ENCODE measurements at regions not wholly inside any gene's neighbourhood (a gene's known extent, or its start where the extent isn't known, plus 50 kb on each side); places are given as distances from the start of the nearest gene placed in this dataset.

DNA sequence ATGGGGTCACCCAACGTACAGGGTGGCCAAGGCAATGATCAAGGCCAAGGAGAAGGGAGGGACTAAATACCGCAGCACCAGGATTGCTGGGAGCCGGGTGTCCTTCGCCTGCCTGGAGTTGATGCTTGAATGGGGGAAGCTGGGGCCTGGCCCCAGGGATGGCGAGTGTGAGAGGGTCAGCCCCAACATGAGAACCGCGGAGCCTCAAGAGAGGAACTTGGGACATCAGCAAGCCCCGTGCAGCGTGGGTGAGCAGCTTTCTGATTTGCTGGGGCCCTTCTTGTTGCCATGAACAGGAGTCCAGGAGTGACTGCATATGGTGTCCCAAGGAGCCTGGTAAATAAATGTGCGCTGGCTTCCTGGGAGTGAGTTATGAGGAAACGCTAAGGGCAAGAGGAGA is 72.8 kb upstream of the PITRM1 start:
- H3K4me3 ChIP-seq (ENCODE audit: low read depth, low read length), result no peak overlapping the region
- TF ChIP-seq, protein P1, sequence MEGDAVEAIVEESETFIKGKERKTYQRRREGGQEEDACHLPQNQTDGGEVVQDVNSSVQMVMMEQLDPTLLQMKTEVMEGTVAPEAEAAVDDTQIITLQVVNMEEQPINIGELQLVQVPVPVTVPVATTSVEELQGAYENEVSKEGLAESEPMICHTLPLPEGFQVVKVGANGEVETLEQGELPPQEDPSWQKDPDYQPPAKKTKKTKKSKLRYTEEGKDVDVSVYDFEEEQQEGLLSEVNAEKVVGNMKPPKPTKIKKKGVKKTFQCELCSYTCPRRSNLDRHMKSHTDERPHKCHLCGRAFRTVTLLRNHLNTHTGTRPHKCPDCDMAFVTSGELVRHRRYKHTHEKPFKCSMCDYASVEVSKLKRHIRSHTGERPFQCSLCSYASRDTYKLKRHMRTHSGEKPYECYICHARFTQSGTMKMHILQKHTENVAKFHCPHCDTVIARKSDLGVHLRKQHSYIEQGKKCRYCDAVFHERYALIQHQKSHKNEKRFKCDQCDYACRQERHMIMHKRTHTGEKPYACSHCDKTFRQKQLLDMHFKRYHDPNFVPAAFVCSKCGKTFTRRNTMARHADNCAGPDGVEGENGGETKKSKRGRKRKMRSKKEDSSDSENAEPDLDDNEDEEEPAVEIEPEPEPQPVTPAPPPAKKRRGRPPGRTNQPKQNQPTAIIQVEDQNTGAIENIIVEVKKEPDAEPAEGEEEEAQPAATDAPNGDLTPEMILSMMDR (IDR thresholded peaks at IDR 0.05; ENCODE audit: insufficient read depth, low read depth, low read length), result no peak
- DNase-seq (ENCODE audit: low read depth), result no peak

DNA sequence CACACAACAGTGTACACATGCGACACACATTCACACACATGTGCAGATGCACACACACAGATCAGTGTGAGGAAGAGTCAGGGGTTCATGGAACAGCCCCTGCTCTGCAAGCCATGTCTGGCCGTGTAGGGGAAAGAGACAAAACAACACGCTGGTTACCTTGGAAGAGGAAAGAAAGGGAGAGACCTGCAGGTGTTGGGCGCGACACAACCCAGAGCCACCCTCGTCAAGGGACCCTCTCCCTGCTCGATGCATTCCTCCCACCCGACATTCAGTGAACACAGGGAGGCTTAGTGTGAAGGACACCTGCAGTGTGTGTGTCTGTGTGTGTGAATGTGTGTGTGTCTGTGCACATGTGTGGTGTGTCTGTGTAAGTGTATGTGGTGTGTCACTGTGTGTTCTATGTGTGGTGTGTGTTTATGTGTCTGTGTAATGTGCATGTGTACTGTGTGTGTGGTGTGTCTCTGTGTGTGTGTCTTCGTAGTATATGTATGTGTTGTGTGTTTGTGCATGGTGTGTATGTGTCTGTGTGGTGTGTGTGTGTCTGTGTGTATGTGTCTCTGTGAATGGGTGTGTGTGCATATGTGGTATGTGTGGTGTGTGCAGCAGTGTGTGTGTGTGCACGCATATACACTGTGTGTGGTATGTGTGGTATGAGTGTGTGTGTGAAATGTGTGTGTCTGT is 69.5 kb upstream of the PITRM1 start:
- H3K4me3 ChIP-seq (ENCODE audit: low read depth, low read length), result no peak overlapping the region
- TF ChIP-seq, protein P1 (IDR thresholded peaks at IDR 0.05; ENCODE audit: insufficient read depth, low read depth, low read length), result no peak
- DNase-seq (ENCODE audit: low read depth), result no peak

DNA sequence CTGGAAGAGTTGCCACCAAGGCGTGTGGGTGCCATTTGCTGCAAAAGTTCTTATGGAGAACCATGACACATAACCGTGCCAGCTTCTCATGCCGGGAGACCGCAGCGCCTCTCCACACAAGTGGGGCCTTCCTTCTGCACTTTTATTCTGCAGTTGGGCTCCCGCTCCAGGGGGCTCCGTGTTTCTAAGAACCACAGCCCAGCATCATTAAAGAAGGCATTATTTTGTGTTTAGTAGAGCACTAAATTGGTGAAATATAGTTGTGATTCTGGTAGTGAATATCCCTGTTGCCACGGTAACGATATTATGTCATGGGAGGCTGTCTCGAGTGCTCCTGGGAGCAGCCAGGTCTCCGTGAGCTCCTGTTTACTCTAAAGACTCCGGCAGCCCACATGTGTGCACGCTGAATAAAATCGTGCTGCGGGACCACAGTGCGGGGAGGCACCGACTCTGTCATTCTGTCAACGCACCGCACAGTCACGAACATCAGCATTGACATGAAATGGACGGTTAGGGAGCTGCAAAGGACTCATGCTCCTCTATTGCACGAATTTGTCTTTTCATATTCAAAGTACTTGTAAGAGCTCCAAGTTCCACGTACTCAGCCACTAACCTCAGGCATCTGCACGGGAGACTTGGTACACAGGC is 68.8 kb upstream of the PITRM1 start:
- TF ChIP-seq, protein P1 (IDR thresholded peaks at IDR 0.05; ENCODE audit: insufficient read depth, low read depth, low read length), result no peak
- H3K4me3 ChIP-seq (ENCODE audit: low read depth, low read length), result no peak overlapping the region
- DNase-seq (ENCODE audit: low read depth), result no peak

DNA sequence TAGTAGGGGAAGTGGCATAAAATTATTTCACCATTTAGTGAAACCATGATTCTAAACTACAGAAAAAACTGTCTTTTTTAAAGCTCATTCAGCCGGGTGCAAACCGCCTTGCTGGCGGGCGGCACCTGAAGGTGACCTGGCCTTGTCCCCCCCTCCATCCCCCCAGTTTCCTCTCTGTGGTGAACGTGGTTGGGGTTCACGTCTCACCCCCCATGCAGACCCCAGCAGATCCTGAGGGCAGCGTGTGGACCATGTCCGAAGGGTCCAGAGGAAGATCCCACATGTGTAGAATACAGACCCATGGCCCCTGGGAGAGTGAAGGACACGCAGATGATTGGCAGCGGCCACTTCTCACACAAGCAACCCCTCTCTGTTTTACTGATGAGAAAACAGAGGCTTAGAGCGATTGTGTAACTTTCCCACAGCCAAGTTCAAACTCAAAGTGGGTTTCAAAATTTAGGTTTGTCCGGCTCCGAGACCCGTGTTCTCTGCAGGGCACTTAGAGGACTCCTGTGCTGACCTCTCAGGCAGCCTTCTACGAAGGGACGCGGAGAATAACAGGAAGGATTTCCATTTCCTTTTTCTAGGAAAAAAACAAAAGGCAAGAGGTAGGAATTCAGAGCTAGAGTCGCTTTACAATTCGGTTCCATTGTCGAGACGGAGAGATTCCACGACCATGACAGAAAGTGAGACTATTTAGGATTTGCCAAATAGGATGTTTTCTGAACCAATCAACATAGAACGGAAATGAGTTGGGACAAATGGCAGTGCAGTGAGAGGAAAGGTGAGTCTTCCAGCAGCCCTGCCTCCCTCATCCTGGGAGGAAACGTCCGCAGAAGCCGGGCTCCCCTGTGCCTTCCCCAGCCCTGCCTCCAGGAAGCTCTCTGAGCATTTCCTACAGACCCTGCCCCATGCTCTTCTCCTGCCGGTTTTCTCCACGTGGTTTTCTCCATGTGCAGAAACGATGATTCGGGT is 67.6 kb upstream of the PITRM1 start:
- TF ChIP-seq, protein P1 (IDR thresholded peaks at IDR 0.05; ENCODE audit: insufficient read depth, low read depth, low read length), result no peak
- no peak overlapping the region for H3K4me3 ChIP-seq (ENCODE audit: low read depth, low read length)
- DNase-seq (ENCODE audit: low read depth), result no peak

DNA sequence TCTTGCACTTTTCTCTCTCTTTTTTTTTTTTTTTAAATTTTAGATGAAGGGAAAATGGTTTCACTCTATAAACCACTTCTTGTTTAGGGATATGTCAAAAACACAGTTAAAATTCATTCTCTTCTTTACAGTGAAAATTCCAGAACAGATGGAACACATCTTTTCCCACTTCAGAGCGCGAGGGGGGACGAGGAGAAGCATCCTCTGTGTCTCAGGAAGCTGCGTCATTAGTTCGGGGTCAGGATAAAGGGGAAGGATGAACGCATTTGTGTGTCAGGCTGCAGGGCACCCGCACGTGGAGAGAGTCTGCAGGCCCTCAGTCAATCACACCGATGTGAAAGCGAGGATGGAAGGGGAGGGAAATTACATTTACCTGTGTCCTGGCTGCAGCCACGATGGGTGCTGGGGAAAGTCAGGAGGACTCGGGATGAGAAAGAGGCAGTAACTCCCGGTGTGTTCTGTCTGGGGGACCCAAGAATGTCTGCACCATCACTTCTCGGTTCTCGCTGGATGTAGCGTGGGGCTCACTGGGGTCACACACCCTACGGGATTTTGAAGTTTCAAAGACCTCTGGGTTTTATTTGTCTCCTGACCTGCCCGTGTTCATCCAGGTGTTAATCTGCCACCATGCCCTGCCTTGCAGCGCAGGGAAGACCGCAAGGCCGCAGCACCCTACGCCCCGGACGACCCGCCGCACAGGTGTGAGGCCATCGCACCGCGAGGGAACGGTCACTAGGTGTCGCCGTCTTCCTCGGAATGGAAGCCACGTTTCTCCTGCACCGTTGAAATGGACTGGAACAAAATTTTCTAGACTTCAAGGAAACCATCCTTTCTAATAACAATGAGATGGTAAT is 66.7 kb upstream of the PITRM1 start:
- DNase-seq (ENCODE audit: low read depth), result peak; percentile 76
- TF ChIP-seq, protein P1 (IDR thresholded peaks at IDR 0.05; ENCODE audit: insufficient read depth, low read depth, low read length), result peak; percentile 57
- H3K4me3 ChIP-seq (ENCODE audit: low read depth, low read length), result no peak overlapping the region

Data from fibroblast of villous mesenchyme (primary cell).